ENCODE measurements at regions not wholly inside any gene's neighbourhood (a gene's known extent, or its start where the extent isn't known, plus 50 kb on each side); places are given as distances from the start of the nearest gene placed in this dataset.
"Not testable (repeated sequence)": the region's sequence is repeated elsewhere in the genome, so short reads cannot be mapped to it uniquely, and the experiment has no call there.

- DNase-seq = peak in 51 of 58 donors; percentile 0 to 52 (median 13)
Measured at GRCh38 chrX:44675362-44676024, 132.8 kb upstream of the FUNDC1 start.

- peak in 1 of 58 donors; percentile 1 for DNase-seq
Measured at GRCh38 chrX:44674906-44675305, 132.2 kb upstream of the FUNDC1 start.

GRCh38 chrX:44669626-44670025 is 127.0 kb upstream of the FUNDC1 start:
- DNase-seq = no peak

- DNase-seq = no peak
Measured at GRCh38 chrX:44667771-44668170, 125.1 kb upstream of the FUNDC1 start.

DNA sequence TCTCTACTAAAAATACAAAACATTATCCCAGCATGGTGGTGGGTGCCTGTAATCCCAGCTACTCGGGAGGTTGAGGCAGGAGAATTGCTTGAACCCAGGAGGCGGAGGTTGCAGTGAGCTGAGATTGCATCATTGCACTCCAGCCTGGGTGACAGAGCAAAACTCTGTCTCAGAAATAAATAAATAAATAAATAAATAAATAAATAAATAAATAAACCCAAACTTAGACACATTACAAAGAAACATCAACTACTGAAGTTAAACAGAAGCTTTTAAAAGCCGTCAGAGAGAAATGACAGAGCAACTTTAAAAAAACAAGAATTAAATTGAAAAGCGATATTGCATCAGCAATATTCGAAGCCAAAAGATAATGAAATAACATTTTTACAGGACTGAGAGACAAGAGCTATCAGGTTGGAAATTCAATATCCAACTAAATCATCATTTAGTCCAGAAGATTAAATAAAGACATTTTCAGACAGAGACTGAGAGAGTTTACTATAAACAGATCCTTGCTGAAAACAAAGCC is 115.1 kb upstream of the FUNDC1 start:
- not testable (repeated sequence) for DNase-seq

GRCh38 chrX:44651358-44651757 is 108.7 kb upstream of the FUNDC1 start:
- DNase-seq = peak in 23 of 58 donors; percentile 0 to 19 (median 1)

DNA sequence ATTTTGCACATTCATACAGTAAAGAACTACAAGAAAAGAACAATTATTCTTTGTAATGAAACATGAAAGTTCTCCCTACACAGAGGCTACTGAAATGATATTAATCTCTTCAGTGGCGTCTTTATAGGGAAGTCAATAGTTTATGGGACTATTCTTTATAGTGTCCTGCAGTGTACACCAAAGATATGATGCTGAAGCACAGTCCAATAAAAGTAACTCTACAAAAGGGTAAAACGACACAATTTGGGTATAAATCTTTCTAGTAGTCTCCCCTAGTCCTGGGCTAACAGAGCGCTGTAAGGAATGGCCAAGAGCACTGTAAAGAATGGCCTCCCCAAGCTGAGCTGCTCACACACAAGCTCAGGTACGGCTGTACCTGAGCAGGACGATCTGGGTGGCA is 101.1 kb upstream of the FUNDC1 start:
- no peak for DNase-seq

GRCh38 chrX:44637282-44637681 is 94.6 kb upstream of the FUNDC1 start:
- no peak for DNase-seq

GRCh38 chrX:44621078-44621477 is 78.4 kb upstream of the FUNDC1 start:
- DNase-seq = no peak

DNA sequence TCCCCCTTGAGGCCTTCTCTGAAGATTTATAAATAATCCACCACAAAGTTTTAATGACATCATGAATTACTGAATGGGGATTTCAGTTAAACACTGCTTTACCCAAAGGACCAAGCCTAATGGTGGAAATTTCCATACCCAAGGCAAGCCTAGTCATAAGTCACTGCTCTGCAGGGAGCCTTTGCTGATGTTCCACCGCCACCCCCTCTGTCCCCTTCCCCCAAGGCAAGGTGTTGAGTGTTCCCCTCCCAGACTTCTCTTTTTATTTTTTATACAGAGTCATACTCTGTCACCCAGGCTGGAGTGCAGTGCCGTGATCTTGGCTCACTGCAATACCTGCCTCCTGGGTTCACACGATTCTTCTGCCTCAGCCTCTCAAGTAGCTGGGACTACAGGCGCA is 76.4 kb upstream of the FUNDC1 start:
- no peak for DNase-seq

DNA sequence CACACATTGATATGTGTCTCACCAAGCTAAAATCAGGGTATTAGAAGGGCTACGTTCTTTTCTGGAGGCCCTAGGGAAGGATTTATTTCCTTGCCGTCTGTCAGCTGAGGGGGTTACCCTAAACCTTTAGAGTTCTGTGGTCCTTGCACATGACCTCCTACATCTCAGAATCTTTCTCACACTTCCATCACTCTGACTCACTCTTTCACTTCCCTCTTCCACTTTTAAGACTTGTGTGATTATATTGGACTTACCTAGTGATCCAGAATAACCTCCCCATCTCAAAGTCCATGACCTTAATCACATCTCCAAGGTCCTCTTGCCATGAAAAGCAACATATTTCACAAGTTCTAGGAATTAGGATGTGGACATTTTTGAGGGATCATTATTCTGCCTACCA is 53.6 kb upstream of the FUNDC1 start:
- DNase-seq = no peak
